ENCODE measurements at regions not wholly inside any gene's neighbourhood (a gene's known extent, or its start where the extent isn't known, plus 50 kb on each side); places are given as distances from the start of the nearest gene placed in this dataset.

DNA sequence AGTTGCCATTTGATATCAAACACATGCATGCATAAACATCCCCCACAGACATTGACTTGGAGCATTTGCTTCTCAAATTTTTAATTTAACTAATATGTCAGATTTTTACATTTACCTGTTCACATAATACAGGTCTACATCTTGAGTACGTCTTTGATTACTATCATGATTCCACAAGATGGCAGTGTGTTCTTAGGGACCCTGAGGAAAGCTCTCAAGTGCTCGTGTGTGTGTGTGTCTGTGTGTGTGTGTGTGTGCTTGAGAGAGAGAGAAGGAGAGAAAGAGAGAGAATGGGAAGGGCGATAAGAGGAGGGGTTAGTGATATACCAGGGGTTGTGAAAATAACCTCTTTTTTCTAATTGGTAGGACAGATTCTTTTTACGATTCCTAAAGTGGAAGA lies 167.1 kb upstream of the OR4E1 start:
- POLR2A ChIA-PET = no interaction called here
- TF ChIP-seq, protein P1, sequence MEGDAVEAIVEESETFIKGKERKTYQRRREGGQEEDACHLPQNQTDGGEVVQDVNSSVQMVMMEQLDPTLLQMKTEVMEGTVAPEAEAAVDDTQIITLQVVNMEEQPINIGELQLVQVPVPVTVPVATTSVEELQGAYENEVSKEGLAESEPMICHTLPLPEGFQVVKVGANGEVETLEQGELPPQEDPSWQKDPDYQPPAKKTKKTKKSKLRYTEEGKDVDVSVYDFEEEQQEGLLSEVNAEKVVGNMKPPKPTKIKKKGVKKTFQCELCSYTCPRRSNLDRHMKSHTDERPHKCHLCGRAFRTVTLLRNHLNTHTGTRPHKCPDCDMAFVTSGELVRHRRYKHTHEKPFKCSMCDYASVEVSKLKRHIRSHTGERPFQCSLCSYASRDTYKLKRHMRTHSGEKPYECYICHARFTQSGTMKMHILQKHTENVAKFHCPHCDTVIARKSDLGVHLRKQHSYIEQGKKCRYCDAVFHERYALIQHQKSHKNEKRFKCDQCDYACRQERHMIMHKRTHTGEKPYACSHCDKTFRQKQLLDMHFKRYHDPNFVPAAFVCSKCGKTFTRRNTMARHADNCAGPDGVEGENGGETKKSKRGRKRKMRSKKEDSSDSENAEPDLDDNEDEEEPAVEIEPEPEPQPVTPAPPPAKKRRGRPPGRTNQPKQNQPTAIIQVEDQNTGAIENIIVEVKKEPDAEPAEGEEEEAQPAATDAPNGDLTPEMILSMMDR (IDR thresholded peaks at IDR 0.05; ENCODE audit: low read depth, low read length) = no peak
- CTCF ChIA-PET = interaction anchor here (0.8 kb wide), 1 partner anchor 15 kb away, joined by 3 read pairs; no protein-coding TSS in a partner anchor

GRCh38 chr14:21833836-21834235 lies 160.2 kb upstream of the OR4E1 start:
- peaks cover 7% of the 10 kb centered on the region for H3K9me3 ChIP-seq (ENCODE audit: control insufficient read depth, insufficient read depth, low read length)
- TF ChIP-seq, protein P1 (IDR thresholded peaks at IDR 0.05; ENCODE audit: low read depth, low read length) = no peak
- DNase-seq (ENCODE audit: low read depth, low spot score) = no peak
- H3K27ac ChIP-seq (ENCODE audit: low read depth, low read length) = no peak overlapping the region
- ChIA-PET POLR2A (no interaction called here), CTCF (interaction anchor here (1.0 kb wide), 1 partner anchor 9 kb away, joined by 4 read pairs; no protein-coding TSS in a partner anchor)
- no peaks in the 10 kb centered on the region for H3K27me3 ChIP-seq (ENCODE audit: control insufficient read depth, insufficient read depth, low read length)
- H3K4me3 ChIP-seq (ENCODE audit: low read depth, low read length) = no peak overlapping the region

More for the DNA sequence above, 167.1 kb upstream of the OR4E1 start:
- no peak overlapping the region for H3K4me3 ChIP-seq (ENCODE audit: low read depth, low read length)
- H3K27me3 ChIP-seq (ENCODE audit: control insufficient read depth, insufficient read depth, low read length) = no peaks in the 10 kb centered on the region
- no peak for DNase-seq (ENCODE audit: low read depth, low spot score)
- H3K9me3 ChIP-seq (ENCODE audit: control insufficient read depth, insufficient read depth, low read length) = peaks cover 4% of the 10 kb centered on the region; the same call in 1 of the 2 replicates
- H3K27ac ChIP-seq (ENCODE audit: low read depth, low read length) = no peak overlapping the region

DNA sequence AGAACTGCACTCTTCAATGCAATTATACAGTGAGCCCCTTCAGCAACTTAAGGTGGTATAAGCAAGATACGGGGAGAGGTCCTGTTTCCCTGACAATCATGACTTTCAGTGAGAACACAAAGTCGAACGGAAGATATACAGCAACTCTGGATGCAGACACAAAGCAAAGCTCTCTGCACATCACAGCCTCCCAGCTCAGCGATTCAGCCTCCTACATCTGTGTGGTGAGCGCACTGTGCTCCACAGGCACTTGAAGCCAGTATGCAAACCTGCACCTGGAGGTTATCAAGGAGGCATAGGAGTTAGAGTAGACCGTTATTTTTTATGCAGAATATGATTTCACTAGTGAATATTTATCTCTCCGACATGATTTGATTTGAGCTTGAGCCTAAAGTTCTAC lies 152.2 kb upstream of the OR4E1 start:
- TF ChIP-seq, protein P1 (IDR thresholded peaks at IDR 0.05; ENCODE audit: low read depth, low read length) = no peak
- Histone ChIP-seq H3K9me3 (ENCODE audit: control insufficient read depth, insufficient read depth, low read length) (no peaks in the 10 kb centered on the region), H3K4me3 (ENCODE audit: low read depth, low read length) (no peak overlapping the region), H3K27me3 (ENCODE audit: control insufficient read depth, insufficient read depth, low read length) (no peaks in the 10 kb centered on the region), H3K27ac (ENCODE audit: low read depth, low read length) (no peak overlapping the region)
- ChIA-PET CTCF (no interaction called here), POLR2A (no interaction called here)
- DNase-seq (ENCODE audit: low read depth, low spot score) = no peak

GRCh38 chr14:21825149-21825743 lies 151.6 kb upstream of the OR4E1 start:
- Histone ChIP-seq H3K9me3 (ENCODE audit: control insufficient read depth, insufficient read depth, low read length) (no peaks in the 10 kb centered on the region), H3K4me3 (ENCODE audit: low read depth, low read length) (no peak overlapping the region), H3K27ac (ENCODE audit: low read depth, low read length) (no peak overlapping the region), H3K27me3 (ENCODE audit: control insufficient read depth, insufficient read depth, low read length) (no peaks in the 10 kb centered on the region)
- ChIA-PET CTCF (interaction anchor here (1.1 kb wide), 1 partner anchor 9 kb away, joined by 4 read pairs; no protein-coding TSS in a partner anchor), POLR2A (no interaction called here)
- DNase-seq (ENCODE audit: low read depth, low spot score) = no peak
- TF ChIP-seq, protein P1 (IDR thresholded peaks at IDR 0.05; ENCODE audit: low read depth, low read length) = 0 out of 2 replicates have a peak, but pooled peaks have one; percentile 14

DNA sequence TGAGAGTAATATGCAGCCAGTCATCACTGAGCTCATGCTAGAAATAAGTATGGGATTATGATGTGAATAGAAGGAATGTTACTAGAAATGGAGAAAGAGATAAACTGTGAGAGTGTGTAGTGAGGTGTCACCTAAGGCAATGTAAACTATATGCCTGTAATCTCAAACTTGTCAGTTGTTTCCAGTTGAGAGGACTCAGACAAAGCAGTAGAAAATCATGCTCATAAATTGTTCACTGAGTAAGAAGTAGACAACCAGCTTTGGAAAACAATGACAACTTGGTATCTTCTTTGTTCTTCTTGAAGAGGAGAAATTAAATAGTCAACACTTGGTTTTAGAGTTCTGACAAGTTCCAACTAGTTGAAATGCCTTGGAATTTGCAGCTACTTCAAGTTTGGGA lies 148.5 kb upstream of the OR4E1 start:
- Histone ChIP-seq H3K9me3 (ENCODE audit: control insufficient read depth, insufficient read depth, low read length) (no peaks in the 10 kb centered on the region), H3K27me3 (ENCODE audit: control insufficient read depth, insufficient read depth, low read length) (no peaks in the 10 kb centered on the region), H3K4me3 (ENCODE audit: low read depth, low read length) (no peak overlapping the region), H3K27ac (ENCODE audit: low read depth, low read length) (no peak overlapping the region)
- DNase-seq (ENCODE audit: low read depth, low spot score) = no peak
- TF ChIP-seq, protein P1 (IDR thresholded peaks at IDR 0.05; ENCODE audit: low read depth, low read length) = no peak
- ChIA-PET POLR2A (no interaction called here), CTCF (no interaction called here)
